Gastrocnemius medialis (tissue), 4 donors: ENCODE measurements at regions not wholly inside any gene's neighbourhood (a gene's known extent, or its start where the extent isn't known, plus 50 kb on each side); places are given as distances from the start of the nearest gene placed in this dataset.

Source experiments
- CTCF ChIP-seq, 5 experiments: fragments of 450-650 bp in 3 of 5; fragments of 200-600 bp in 2 of 5; sonication (generic) in 2 of 5; IDR thresholded peaks in 4 of 5; conservative IDR thresholded peaks in 1 of 5; 1 replicate in 4 of 5; 2 replicates in 1 of 5; pipeline ENCODE4 v1.5.1; 2016 to 2019; ENCODE audit warnings: antibody characterized with exemption in 5 of 5, mild to moderate bottlenecking in 3 of 5, moderate library complexity in 3 of 5
- POLR2A ChIP-seq, 2 donors: fragments of 450-650 bp; IDR thresholded peaks; one replicate each; pipeline ENCODE4 v1.6.1; 2017; ENCODE audit warnings: antibody characterized with exemption in 2 of 2, mild to moderate bottlenecking in 2 of 2, moderate library complexity in 2 of 2

GRCh38 chr3:25019506-25019905, 408.6 kb upstream of the RARB start:
- TF ChIP-seq CTCF (IDR thresholded peaks at IDR 0.05 in 4 of 5, conservative IDR thresholded peaks at IDR 0.05 in 1 of 5) (no peak), POLR2A (IDR thresholded peaks at IDR 0.05) (no peak)
